DOHH2 (cell line): ENCODE measurements at regions not wholly inside any gene's neighbourhood (a gene's known extent, or its start where the extent isn't known, plus 50 kb on each side); places are given as distances from the start of the nearest gene placed in this dataset.

Experiments
- H3F3A ChIP-seq: fragments of 200-600 bp; sonication (generic), shearing (Covaris generic); 2 replicates; pipeline ENCODE4 v1.6.0; 2016; ENCODE audit warnings: antibody characterized with exemption, mild to moderate bottlenecking; ENCODE audit not compliant: control insufficient read depth, insufficient read depth
- H3K27ac ChIP-seq: fragments of 200-600 bp; sonication (generic); 2 replicates; pipeline ENCODE4 v1.5.1; 2014; ENCODE audit warnings: low read depth, mild to moderate bottlenecking, low read length, moderate library complexity
- H3K27me3 ChIP-seq: fragments of 200-600 bp; sonication (generic); 2 replicates; pipeline ENCODE4 v1.6.1; 2014; ENCODE audit warnings: mild to moderate bottlenecking, low read length, mixed read lengths; ENCODE audit not compliant: control insufficient read depth
- H3K36me3 ChIP-seq: fragments of 200-600 bp; sonication (generic); 2 replicates; pipeline ENCODE4 v1.6.1; 2014; ENCODE audit warnings: mild to moderate bottlenecking, low read length, moderate library complexity, mixed read lengths; ENCODE audit not compliant: control insufficient read depth
- H3K4me1 ChIP-seq: fragments of 200-600 bp; sonication (generic); 2 replicates; pipeline ENCODE4 v1.6.1; 2014; ENCODE audit warnings: mild to moderate bottlenecking, low read length, mixed read lengths; ENCODE audit not compliant: control insufficient read depth
- H3K4me2 ChIP-seq: fragments of 200-600 bp; sonication (generic); 2 replicates; pipeline ENCODE4 v1.6.0; 2014; ENCODE audit warnings: mild to moderate bottlenecking, low read length, moderate library complexity
- H3K4me3 ChIP-seq: fragments of 200-600 bp; sonication (generic); 2 replicates; pipeline ENCODE4 v1.5.1; 2014; ENCODE audit warnings: mild to moderate bottlenecking, low read length, mixed read lengths
- H3K79me2 ChIP-seq: fragments of 200-600 bp; sonication (generic); 2 replicates; pipeline ENCODE4 v1.6.1; 2014; ENCODE audit warnings: mild to moderate bottlenecking, low read length, mixed read lengths; ENCODE audit not compliant: control insufficient read depth
- H3K9me2 ChIP-seq: fragments of 200-600 bp; sonication (generic); replicated peaks from 2 replicates; pipeline ENCODE4 v1.6.1; 2014; ENCODE audit warnings: mild to moderate bottlenecking, low read length, mixed read lengths; ENCODE audit not compliant: control insufficient read depth
- H3K9me3 ChIP-seq: fragments of 200-600 bp; sonication (generic); 2 replicates; pipeline ENCODE4 v1.6.1; 2014; ENCODE audit warnings: antibody characterized with exemption, low read length, mixed read lengths; ENCODE audit not compliant: control insufficient read depth, insufficient read depth
- H4K20me1 ChIP-seq: fragments of 200-600 bp; sonication (generic); 2 replicates; pipeline ENCODE4 v1.6.0; 2014; ENCODE audit warnings: low read depth, mild to moderate bottlenecking, antibody characterized with exemption, low read length, moderate library complexity; ENCODE audit not compliant: control insufficient read depth, insufficient read depth
- CTCF ChIP-seq: fragments of 200-600 bp; sonication (generic); IDR thresholded peaks from one replicate; pipeline ENCODE4 v1.5.1; 2014; ENCODE audit warnings: antibody characterized with exemption, mild to moderate bottlenecking, low read depth, low read length; ENCODE audit not compliant: poor library complexity, severe bottlenecking
- EZH2phosphoT487 ChIP-seq: fragments of 200-600 bp; sonication (generic); IDR thresholded peaks from 2 replicates; pipeline ENCODE4 v1.6.1; 2017; ENCODE audit warnings: borderline replicate concordance, mild to moderate bottlenecking, antibody characterized with exemption, low read length, moderate library complexity, mixed read lengths

- no peaks in the 10 kb centered on the region for H4K20me1 ChIP-seq
- no peaks in the 10 kb centered on the region for H3F3A ChIP-seq
- H3K4me2 ChIP-seq, result no peak overlapping the region
- no peak for TF ChIP-seq CTCF
- TF ChIP-seq EZH2phosphoT487, result no peak
- H3K36me3 ChIP-seq, result no peaks in the 10 kb centered on the region
- no peak overlapping the region for H3K4me3 ChIP-seq
- H3K79me2 ChIP-seq, result no peaks in the 10 kb centered on the region
- no peaks in the 10 kb centered on the region for H3K27me3 ChIP-seq
- H3K4me1 ChIP-seq, result no peaks in the 10 kb centered on the region
- no peaks in the 10 kb centered on the region for H3K9me3 ChIP-seq
- no peak overlapping the region for H3K27ac ChIP-seq
- H3K9me2 ChIP-seq, result no peaks in the 10 kb centered on the region
These were observed 167.8 kb downstream of the HNMT start for GRCh38 chr2:138132108-138132507.

GRCh38 chr2:138137949-138138348 is 173.7 kb downstream of the HNMT start:
- Histone ChIP-seq H4K20me1 (no peaks in the 10 kb centered on the region), H3K4me1 (no peaks in the 10 kb centered on the region), H3F3A (no peaks in the 10 kb centered on the region), H3K27ac (no peak overlapping the region), H3K4me3 (no peak overlapping the region), H3K9me2 (no peaks in the 10 kb centered on the region), H3K79me2 (no peaks in the 10 kb centered on the region), H3K27me3 (no peaks in the 10 kb centered on the region), H3K9me3 (no peaks in the 10 kb centered on the region), H3K4me2 (no peak overlapping the region), H3K36me3 (no peaks in the 10 kb centered on the region)
- TF ChIP-seq CTCF (no peak), EZH2phosphoT487 (no peak)

DNA sequence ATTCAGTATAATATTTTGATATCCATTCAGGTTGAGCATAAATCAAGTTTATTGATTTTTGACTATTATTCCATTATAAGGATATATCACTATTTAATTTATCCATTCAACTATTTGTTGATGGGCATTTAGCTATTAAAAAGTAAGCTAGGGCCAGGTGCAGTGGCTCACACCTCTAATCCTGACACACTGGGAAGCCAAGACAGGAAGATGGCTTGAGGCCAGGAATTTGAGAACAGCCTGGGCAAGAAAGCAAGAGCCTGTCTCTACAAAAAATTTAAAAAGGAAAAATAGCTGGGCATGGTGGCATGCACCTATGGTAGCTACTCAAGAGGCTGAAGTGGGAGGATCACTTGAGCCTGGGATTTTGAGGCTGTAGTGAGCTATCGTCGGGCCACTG is 183.5 kb downstream of the HNMT start:
- Histone ChIP-seq H4K20me1 (no peaks in the 10 kb centered on the region), H3K9me2 (no peaks in the 10 kb centered on the region), H3F3A (no peaks in the 10 kb centered on the region), H3K4me2 (no peak overlapping the region), H3K9me3 (no peaks in the 10 kb centered on the region), H3K36me3 (no peaks in the 10 kb centered on the region), H3K4me1 (no peaks in the 10 kb centered on the region), H3K27ac (no peak overlapping the region), H3K27me3 (no peaks in the 10 kb centered on the region), H3K79me2 (no peaks in the 10 kb centered on the region), H3K4me3 (no peak overlapping the region)
- no peak for TF ChIP-seq CTCF
- TF ChIP-seq EZH2phosphoT487, result no peak

DNA sequence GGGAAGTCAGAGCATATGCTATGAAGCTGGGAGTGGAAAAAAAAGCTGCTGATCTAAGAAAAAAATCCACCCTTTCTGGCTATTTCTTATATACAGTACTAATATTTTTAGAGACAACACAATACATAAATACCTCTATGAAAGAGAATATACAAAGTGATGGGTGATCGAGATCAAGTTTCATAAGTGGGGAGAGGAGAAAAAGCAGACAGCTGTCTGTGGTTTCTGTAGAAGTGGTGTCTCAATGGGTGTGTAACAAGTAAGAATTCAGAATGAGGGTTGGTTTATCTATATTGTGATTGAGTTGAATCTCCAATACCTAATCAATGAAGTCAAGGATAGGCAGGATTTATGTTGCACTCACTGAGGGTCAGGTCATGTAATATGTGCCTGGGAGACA is 191.0 kb downstream of the HNMT start:
- no peak overlapping the region for H3K4me2 ChIP-seq
- no peaks in the 10 kb centered on the region for H3K27me3 ChIP-seq
- H3K4me3 ChIP-seq, result no peak overlapping the region
- H3K9me3 ChIP-seq, result no peaks in the 10 kb centered on the region
- no peaks in the 10 kb centered on the region for H3K4me1 ChIP-seq
- H3K36me3 ChIP-seq, result no peaks in the 10 kb centered on the region
- TF ChIP-seq EZH2phosphoT487, result no peak
- no peaks in the 10 kb centered on the region for H3K79me2 ChIP-seq
- H3K27ac ChIP-seq, result no peak overlapping the region
- H3F3A ChIP-seq, result no peaks in the 10 kb centered on the region
- no peaks in the 10 kb centered on the region for H3K9me2 ChIP-seq
- H4K20me1 ChIP-seq, result no peaks in the 10 kb centered on the region
